Smooth muscle cell (in vitro differentiated cells): ENCODE measurements at regions not wholly inside any gene's neighbourhood (a gene's known extent, or its start where the extent isn't known, plus 50 kb on each side); places are given as distances from the start of the nearest gene placed in this dataset.

Experiments
- DNase-seq: peaks from one replicate; lab custom pipeline; 2025; ENCODE audit not compliant: unreplicated experiment; lab: John Stamatoyannopoulos, UW
- H2AFZ ChIP-seq: fragments of 200-600 bp; sonication (generic); 2 replicates; pipeline ENCODE4 v1.6.0; 2016; ENCODE audit warnings: antibody characterized with exemption, low read depth, mild to moderate bottlenecking
- H3F3A ChIP-seq: fragments of 200-600 bp; sonication (generic); 2 replicates; pipeline ENCODE4 v1.6.0; 2017; ENCODE audit warnings: antibody characterized with exemption, low read depth
- H3K27ac ChIP-seq: fragments of 200-600 bp; sonication (generic); 2 replicates; pipeline ENCODE4 v1.5.1; 2016; ENCODE audit warnings: low read depth, mild to moderate bottlenecking
- H3K27me3 ChIP-seq: fragments of 200-600 bp; sonication (generic); 2 replicates; pipeline ENCODE4 v1.6.1; 2016; ENCODE audit warnings: low read depth, mild to moderate bottlenecking
- H3K36me3 ChIP-seq: fragments of 200-600 bp; sonication (generic); 2 replicates; pipeline ENCODE4 v1.5.1; 2016; ENCODE audit warnings: low read depth
- H3K4me1 ChIP-seq: fragments of 200-600 bp; sonication (generic); 2 replicates; pipeline ENCODE4 v1.5.1; 2016; ENCODE audit warnings: low read depth
- H3K4me2 ChIP-seq: fragments of 200-600 bp; sonication (generic); 2 replicates; pipeline ENCODE4 v1.6.0; 2016; ENCODE audit warnings: mild to moderate bottlenecking
- H3K4me3 ChIP-seq: fragments of 200-600 bp; sonication (generic); 2 replicates; pipeline ENCODE4 v1.5.1; 2016; ENCODE audit warnings: mild to moderate bottlenecking
- H3K79me2 ChIP-seq: fragments of 200-600 bp; sonication (generic); 2 replicates; pipeline ENCODE4 v1.6.0; 2016; ENCODE audit warnings: low read depth, mild to moderate bottlenecking
- H3K9ac ChIP-seq: fragments of 200-600 bp; sonication (generic); 2 replicates; pipeline ENCODE4 v1.6.0; 2016; ENCODE audit warnings: low read depth
- H3K9me3 ChIP-seq: fragments of 200-600 bp; sonication (generic); replicated peaks from 2 replicates; pipeline ENCODE4 v1.5.1; 2016; ENCODE audit warnings: low read depth
- H4K20me1 ChIP-seq: fragments of 200-600 bp; sonication (generic); 2 replicates; pipeline ENCODE4 v1.6.0; 2016; ENCODE audit warnings: low read depth
- WGBS: methylation state at CpG from one replicate; pipeline ENCODE4 v1.1.7; 2016; ENCODE audit warnings: low lambda C conversion rate; 5-methylcytosine and 5-hydroxymethylcytosine counted together
- TF ChIP-seq, protein P1 (sequence below): fragments of 200-600 bp; sonication (generic); IDR thresholded peaks from 2 replicates; pipeline ENCODE4 v1.5.1; 2017; ENCODE audit warnings: borderline replicate concordance, mild to moderate bottlenecking, antibody characterized with exemption; ENCODE audit not compliant: insufficient read depth, poor library complexity, severe bottlenecking

DNA sequence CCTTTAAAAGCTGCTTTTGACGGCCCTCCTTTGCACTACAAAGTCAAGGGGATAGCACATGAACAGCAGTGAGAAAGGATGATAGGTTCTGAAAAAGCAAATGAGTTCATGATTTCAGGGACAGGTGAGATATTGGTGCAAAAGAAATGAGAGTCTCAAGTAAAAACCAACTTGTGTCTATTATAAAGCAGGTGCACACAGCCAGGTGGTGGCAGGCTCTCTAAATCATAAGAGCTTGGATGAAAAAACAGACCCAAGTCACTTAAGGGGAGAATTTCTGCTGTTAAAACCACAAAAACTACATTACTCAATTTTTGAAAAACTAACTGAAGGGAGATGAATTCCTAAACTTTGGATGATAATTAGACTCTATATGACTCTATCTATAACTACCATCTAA is 201.5 kb downstream of the SP3 start:
- H3K27me3 ChIP-seq: no peaks in the 10 kb centered on the region
- no peaks in the 10 kb centered on the region for H3F3A ChIP-seq
- 81% methylated on average over 1 of the region's 1 CpG for WGBS

DNA sequence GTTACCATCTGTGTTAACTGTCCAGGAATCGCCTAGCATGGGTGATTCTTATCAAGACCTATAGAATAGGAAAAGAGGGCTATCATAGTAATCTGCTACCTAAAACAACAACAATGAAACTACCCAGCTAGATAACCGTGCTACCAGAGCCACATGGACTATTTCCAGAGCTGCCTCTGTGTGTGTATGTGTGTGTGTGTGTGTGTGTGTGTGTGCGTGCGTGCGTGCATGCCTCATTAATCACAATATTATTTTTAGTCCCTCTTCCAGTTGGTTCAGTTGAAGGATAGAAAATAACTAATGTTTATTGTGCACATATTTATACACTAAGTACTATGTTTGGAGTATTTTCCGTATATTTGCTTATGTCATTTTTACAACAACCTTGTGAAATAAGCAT is 201.1 kb downstream of the SP3 start:
- Histone ChIP-seq H3K79me2 (no peaks in the 10 kb centered on the region), H3K9ac (no peak overlapping the region), H3K27me3 (no peaks in the 10 kb centered on the region), H3K27ac (no peak overlapping the region), H3K4me2 (no peak overlapping the region), H2AFZ (no peak overlapping the region), H3K4me1 (peaks cover 11% of the 10 kb centered on the region), H3K36me3 (no peaks in the 10 kb centered on the region), H3K9me3 (no peaks in the 10 kb centered on the region), H4K20me1 (no peaks in the 10 kb centered on the region), H3F3A (no peaks in the 10 kb centered on the region), H3K4me3 (no peak overlapping the region)
- TF ChIP-seq, protein P1, sequence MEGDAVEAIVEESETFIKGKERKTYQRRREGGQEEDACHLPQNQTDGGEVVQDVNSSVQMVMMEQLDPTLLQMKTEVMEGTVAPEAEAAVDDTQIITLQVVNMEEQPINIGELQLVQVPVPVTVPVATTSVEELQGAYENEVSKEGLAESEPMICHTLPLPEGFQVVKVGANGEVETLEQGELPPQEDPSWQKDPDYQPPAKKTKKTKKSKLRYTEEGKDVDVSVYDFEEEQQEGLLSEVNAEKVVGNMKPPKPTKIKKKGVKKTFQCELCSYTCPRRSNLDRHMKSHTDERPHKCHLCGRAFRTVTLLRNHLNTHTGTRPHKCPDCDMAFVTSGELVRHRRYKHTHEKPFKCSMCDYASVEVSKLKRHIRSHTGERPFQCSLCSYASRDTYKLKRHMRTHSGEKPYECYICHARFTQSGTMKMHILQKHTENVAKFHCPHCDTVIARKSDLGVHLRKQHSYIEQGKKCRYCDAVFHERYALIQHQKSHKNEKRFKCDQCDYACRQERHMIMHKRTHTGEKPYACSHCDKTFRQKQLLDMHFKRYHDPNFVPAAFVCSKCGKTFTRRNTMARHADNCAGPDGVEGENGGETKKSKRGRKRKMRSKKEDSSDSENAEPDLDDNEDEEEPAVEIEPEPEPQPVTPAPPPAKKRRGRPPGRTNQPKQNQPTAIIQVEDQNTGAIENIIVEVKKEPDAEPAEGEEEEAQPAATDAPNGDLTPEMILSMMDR: no peak
- 95% methylated on average over 6 of the region's 6 CpGs for WGBS
- DNase-seq: no peak

More for the DNA sequence above, 201.5 kb downstream of the SP3 start:
- no peak overlapping the region for H2AFZ ChIP-seq
- peaks cover 11% of the 10 kb centered on the region for H3K4me1 ChIP-seq
- H3K9ac ChIP-seq: no peak overlapping the region
- no peaks in the 10 kb centered on the region for H4K20me1 ChIP-seq
- H3K36me3 ChIP-seq: no peaks in the 10 kb centered on the region
- no peak overlapping the region for H3K4me3 ChIP-seq
- no peaks in the 10 kb centered on the region for H3K79me2 ChIP-seq
- TF ChIP-seq, protein P1: no peak
- H3K9me3 ChIP-seq: no peaks in the 10 kb centered on the region
- H3K27ac ChIP-seq: no peak overlapping the region
- DNase-seq: no peak
- no peak overlapping the region for H3K4me2 ChIP-seq

DNA sequence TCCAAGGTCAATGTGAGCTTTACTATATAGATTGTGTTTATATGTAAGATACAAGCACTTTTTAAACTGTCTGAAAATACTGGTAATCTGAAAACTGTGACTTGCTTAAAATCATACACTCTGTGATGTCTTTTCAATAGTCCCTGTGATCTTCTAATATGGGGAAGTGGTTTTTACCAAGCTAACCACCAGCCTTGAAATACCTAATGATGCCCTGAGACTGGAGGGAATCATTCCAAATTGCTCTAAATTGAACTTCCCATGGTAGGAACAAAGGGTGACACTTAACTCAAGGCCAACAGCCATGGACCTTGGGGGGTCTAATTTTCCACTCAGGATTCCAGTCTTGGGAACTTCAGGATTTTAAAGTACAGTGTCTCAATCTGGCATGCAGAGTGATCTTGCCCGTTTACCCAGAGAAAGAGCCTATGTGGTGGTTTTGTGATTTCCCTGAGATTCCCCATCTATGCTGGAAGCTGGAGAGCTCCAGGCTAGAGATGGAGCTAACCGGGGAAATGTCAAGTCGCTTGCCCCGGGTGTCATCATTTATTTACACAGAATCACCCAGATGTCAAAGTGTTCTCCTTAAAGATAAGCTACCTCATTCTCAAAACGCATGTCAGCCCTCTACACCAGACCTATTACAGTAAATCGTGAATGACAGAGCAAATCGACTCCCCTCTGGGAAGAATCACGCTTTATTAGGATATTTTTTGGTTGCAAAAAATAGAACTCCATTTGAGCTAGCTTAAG is 198.5 kb downstream of the SP3 start:
- Histone ChIP-seq H3K27ac (no peak overlapping the region), H4K20me1 (no peaks in the 10 kb centered on the region), H2AFZ (no peak overlapping the region), H3K27me3 (no peaks in the 10 kb centered on the region), H3K4me3 (no peak overlapping the region), H3K36me3 (no peaks in the 10 kb centered on the region), H3K79me2 (no peaks in the 10 kb centered on the region), H3K4me1 (peaks cover 16% of the 10 kb centered on the region), H3K4me2 (no peak overlapping the region), H3K9ac (no peak overlapping the region), H3F3A (no peaks in the 10 kb centered on the region), H3K9me3 (no peaks in the 10 kb centered on the region)
- DNase-seq: no peak
- TF ChIP-seq, protein P1: no peak
- WGBS: 91% methylated on average over 8 of the region's 8 CpGs
